ENCODE measurements at regions not wholly inside any gene's neighbourhood (a gene's known extent, or its start where the extent isn't known, plus 50 kb on each side); places are given as distances from the start of the nearest gene placed in this dataset.
"Not testable (repeated sequence)": the region's sequence is repeated elsewhere in the genome, so short reads cannot be mapped to it uniquely, and the experiment has no call there.

- no peak for DNase-seq (ENCODE audit: low spot score)
Measured at GRCh38 chr5:136924490-136924889, 559.1 kb upstream of the TRPC7 start.

- DNase-seq (ENCODE audit: low spot score) = no peak
Measured at GRCh38 chr5:136910625-136911024, 545.3 kb upstream of the TRPC7 start.

DNA sequence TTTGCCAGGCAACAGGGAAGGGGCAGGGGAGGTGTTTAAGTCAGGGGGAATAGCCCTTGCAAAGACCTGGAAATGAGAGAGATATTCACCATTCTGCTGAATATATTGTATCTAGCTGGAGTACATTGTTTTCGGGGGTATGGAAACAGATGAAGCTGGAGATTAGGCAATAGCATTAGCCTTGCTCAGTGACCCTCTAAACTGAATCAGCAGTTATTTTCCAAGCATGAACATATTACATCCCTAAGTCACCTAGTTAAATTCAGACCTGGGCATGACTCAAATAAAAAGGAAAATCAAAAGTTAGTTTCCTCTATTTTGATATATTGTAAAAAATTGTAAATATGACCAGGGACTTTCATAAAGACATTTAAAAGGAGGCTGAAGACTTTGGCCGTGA, 544.6 kb upstream of the TRPC7 start:
- DNase-seq (ENCODE audit: low spot score) = no peak

- no peak for DNase-seq (ENCODE audit: low spot score)
Measured at GRCh38 chr5:136907371-136907770, 542.0 kb upstream of the TRPC7 start.

DNA sequence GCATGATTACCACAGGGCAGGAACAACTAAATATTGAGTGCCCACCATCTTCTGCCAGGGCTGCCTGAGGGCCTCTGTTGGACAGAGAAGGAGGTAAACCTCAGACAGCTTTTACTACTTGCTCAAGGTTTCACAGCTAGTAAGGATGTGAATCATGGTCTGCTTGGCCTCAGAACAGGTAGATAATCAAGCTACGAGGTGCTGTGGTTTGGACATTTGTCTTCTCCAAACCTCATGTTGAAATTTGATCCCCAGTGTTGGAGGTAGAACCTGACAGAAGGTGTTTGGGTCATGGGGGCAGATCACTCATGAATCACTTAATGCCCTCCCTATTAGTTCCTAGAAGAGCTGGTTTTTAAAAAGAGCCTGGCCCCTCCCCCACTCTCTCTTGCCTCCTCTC, 541.2 kb upstream of the TRPC7 start:
- no peak for DNase-seq (ENCODE audit: low spot score)

- no peak for DNase-seq (ENCODE audit: low spot score)
Measured at GRCh38 chr5:136905571-136905970, 540.2 kb upstream of the TRPC7 start.

DNA sequence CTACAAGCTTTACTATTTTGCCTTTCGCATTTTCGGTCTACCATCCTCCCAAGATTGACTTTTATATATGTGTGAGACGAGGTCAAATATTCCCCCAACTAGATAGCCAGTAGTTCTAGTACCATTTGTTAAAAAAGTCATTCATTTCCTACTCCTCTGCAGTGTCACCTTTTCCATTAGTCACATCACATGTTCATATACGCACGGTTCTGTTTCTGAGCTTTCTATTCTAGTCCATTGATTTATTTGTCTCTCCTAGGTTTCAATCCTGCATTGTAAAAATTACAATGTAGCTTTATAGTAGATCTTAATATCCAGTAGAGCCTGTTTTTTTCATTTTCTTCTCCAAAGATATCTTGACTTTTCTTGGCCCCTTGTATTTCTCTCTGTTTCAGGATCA, 528.7 kb upstream of the TRPC7 start:
- no peak for DNase-seq (ENCODE audit: low spot score)

GRCh38 chr5:136892000-136892399, 526.7 kb upstream of the TRPC7 start:
- no peak for DNase-seq (ENCODE audit: low spot score)

DNA sequence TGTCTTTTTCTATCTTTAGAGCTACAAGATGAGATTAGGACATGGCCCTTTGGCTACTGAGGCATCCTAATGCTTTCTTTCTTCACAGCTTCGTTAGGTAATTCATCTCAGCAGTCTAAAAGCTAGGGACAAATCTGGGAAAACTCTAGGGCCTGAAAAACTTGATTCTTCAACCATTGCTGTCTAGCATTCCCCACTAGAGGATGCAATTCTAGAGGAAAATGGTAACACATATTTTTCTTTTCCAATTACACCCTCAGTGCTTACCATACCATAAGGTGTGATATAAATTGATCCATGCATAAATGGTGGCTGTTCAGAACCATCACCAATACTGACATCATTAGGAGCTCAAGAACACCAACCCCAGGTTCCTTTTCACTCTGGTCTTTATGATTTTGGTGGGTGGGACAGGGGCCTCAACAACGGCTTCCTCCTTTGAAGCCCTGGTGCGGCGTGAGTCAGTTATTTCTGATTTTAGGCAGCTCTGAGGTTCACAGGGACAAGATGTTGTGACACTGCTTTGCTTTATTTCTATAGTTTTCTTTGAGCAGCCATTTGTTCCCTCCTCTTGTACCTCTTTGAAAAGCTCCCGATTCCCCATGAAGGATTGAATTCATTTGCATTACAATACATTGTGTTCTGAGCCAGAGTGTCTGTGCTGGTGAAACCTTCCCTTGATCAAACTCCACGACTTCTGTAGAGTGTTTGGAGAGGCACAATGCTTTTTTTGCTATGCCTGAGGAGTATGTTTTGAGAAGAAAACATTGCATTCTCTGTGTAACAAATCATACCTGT, 526.0 kb upstream of the TRPC7 start:
- no peak for DNase-seq (ENCODE audit: low spot score)

DNA sequence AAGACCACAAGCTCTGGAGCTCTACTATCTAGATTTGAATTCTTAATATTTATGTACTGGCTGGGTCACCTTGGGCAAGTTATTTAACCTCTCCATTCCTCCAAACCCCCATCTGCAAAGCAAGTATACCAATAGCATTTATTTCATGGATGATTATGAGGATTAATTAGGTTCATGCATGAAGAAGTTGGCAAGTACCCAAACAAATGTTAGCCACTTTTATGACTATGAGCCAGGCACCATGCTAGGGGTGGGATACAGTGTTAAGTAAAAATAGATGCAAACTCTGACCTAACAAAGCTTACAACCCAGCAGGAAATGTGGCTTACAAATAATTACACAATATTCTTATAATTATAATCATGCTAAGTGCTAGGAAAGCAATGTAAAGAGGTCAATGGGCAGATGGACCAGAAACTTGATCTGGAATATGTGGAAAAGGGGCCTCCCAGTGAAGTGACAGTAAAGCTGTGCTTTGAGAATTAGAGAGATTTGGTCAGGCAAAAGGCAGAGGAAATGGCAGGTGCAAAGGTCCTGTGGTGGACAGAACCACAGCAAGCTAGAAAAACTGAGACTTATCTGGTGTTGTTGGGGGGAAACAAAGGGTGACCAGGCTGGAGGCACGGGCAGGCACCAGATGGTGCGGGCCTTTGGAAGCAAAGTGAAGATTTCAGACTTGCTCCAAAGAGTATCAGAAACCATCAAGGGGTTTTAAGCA, 525.2 kb upstream of the TRPC7 start:
- DNase-seq (ENCODE audit: low spot score) = no peak

- peak; percentile 9 for DNase-seq (ENCODE audit: low spot score)
Measured at GRCh38 chr5:136886608-136887007, 521.3 kb upstream of the TRPC7 start.

DNA sequence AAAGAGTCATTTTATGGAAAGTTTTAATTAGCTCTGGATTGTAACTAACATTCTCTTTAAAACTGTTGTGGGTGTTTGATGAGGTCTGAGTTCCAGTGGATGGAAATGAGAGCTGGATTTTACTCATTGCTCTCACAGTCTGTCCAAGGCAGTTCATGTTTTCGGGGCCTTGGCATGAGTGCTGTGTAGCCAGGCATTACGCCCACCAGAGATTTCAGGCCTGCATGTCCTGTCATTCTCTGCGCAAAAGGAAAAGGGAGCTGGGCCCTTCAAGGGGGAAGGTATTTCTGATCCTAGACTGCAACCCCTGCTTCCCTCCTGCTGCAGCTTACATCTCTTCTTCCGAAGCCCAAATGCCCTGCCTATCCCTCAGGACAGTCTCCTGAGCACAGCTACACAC, 499.6 kb upstream of the TRPC7 start:
- no peak for DNase-seq (ENCODE audit: low spot score)

DNA sequence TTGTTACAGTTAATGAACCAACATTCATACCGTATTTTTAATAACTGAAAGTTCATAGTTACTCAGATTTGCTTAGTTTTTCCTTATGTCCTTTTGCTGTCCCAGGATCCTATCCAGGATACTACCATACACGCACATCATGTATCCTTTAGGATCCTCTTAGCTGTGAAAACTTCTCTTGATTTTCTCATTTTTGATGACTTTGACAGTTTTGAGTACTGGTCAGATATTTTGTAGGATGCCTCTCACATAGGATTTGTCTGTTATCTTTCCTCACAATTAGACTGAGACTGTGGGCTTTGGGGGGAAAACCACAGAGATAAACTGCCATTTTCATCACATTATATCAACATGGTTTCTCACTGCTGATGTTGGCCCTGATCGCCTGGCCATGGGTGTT, 491.3 kb upstream of the TRPC7 start:
- DNase-seq (ENCODE audit: low spot score) = no peak

DNA sequence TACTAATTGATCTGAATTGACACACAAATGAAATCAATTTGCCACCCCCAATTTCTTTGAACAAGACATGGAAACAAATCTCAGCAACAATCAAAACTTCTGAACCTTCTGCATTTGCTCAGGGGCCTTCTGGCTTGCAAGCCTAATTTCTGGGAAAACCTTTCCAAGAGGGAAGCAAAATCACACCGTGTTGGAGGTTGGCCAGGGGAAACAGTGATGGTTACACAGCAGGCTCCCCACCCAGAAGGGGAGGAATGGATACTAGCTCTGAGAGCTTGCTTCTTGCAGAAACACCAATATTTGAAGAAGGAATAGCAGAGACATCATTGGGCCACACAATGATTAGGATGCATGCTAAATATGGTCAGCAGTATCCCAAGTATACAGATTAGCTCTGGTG, 488.6 kb upstream of the TRPC7 start:
- no peak for DNase-seq (ENCODE audit: low spot score)

DNA sequence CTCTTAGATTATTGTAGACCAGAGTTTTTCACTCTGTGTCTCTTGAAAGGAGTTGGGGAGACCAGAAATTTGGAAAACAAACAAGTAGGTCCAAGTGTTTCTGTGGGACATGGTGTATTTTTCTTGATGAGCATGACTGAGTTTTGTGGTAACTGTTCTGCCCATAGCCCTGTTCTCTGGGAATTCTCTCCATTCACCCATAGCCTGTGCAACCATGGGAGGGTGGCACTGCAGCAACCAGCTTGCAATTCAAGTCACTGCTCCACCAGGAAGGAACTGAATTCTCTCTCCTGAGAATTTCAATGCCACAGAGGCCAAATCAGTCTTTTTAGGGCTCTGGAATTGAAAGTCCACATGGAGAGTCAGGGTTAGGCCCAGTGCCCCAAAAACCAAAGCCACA, 475.3 kb upstream of the TRPC7 start:
- DNase-seq (ENCODE audit: low spot score) = no peak

- no peak for DNase-seq (ENCODE audit: low spot score)
Measured at GRCh38 chr5:136836093-136836492, 470.7 kb upstream of the TRPC7 start.

- no peak for DNase-seq (ENCODE audit: low spot score)
Measured at GRCh38 chr5:136820848-136821247, 455.5 kb upstream of the TRPC7 start.

DNA sequence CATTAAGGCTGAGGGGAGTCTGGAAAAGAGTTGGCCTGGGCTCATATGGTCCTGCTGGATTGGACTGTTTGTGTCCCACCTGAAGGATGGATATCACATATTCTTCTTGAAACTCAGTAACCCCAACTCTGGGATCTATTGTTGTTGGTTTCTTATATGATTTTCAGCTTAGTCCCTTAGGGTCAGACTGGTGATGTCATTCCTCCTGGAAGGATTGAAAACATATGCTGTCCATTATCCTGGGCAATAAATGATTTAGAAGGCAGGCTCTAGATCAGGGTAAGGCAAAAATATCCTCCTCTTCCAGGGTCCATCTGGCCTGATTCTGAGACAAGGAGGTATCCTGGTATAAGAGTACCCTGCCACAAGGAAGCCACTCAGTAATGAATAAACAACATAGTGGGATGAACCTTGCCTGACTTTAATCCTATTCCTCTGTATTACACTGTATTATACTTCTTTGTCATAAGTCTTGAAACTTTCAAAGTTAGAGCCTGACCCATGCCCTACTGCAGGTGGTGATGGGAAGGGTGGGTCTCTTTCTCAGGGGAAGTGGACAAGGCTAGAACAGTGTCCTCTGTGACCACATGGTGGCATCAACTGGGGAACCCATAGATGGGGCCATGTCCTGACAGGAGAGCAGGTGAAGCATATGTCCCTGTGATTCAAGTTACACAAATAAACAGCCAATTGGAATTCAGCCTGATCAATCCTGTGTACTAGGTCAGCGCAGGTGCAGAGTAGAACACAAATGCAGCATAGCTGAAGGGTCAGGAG, 454.4 kb upstream of the TRPC7 start:
- no peak for DNase-seq (ENCODE audit: low spot score)

DNA sequence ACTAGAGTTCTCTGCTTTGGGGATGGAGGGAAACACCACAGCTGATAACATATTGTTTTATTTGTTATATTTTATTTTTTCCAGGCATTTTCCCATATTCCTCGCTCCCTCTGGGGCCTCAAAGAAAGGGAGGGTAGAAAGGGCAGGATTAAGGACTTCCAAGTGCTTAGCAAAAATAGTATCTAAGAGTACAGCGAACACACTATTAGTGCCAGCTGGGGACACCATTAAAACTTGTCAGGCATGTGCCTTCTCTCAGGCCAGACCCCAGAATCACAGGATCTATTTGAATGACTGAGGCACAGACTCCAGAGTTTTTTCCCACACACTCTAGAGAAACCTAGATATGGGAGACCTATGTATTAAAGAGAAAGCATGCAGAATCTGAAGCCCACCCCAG, 451.0 kb upstream of the TRPC7 start:
- no peak for DNase-seq (ENCODE audit: low spot score)

DNA sequence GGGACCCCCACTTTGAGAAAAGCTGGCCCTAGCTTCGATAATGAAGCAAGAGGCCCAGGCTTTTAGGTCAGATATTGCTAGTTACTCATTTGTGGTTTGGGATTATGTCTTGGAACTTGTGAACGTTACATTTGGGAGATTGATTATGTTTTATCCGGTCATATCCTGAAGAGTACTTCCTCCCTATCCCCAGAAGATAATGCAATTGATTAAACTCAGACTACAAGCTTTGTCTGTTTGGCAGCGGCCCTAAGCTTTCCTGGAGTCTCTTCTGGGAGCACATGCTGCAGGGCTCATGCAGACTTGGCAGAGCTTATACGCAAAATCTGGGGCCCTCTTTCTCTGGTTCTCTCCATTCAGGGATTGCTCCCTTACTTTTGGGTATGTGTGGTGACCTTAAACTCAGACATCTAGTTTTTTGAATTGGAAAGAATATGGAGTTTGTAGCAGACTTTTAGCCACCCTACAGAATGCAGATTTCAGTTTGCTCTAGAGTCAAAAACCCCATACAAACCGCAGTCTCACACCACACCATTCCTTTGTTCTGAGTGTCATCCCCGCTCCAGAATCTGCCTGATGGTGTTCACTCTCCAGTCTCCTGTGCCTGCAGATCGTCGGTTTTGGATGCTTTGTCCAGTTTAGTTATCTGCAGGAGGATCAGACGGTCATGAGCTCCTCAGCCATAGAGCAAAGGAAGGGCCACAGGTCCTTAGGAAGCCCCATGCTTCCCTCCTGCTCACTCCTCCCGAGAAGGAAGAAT, 449.5 kb upstream of the TRPC7 start:
- DNase-seq (ENCODE audit: low spot score) = no peak

DNA sequence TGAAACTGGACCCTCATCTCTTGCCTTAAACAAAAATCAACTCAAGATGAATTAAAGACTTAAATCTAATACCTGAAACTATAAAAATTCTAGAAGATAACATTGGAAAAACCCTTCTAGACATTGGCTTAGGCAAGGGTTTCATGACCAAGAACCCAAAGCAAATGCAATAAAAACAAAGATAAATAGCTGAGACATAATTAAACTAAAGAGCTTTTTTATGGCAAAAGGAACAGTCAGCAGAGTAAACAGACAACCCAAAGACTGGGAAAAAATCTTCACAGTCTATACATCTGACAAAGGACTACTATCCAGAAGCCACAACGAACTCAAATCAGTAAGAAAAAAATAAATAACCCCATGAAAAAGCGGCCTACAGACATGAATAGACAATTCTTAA, 446.9 kb upstream of the TRPC7 start:
- DNase-seq (ENCODE audit: low spot score) = not testable (repeated sequence)

DNA sequence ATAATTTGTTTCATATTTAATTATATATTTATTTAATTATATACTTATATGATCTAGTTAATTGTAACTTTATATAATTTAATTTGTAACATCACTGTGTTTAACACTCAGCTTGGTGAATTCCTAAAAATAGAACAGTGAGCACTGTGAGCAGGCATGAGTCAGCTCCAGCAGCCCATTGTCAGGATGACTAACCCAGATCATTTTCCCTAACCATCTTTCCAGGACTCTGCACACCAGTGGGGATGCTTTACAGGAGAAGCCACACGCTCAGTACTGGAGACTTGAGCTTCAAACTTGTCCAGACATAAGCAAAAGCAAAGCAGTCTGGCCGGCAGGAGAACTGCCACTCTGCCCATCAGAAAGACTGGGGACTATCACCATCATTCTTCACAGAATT, 446.2 kb upstream of the TRPC7 start:
- DNase-seq (ENCODE audit: low spot score) = peak; percentile 91

All from A172 (cell line).